H1 (cell line): ENCODE measurements at regions not wholly inside any gene's neighbourhood (a gene's known extent, or its start where the extent isn't known, plus 50 kb on each side); places are given as distances from the start of the nearest gene placed in this dataset.

Source experiments
- CTCF ChIA-PET: fragments of 300-600 bp; sonication (Branson Sonifier 250); formaldehyde crosslinking; loops from one replicate; lab custom pipeline; 2021; ENCODE audit not compliant: partially characterized antibody; lab: Charles Lee
- POLR2A ChIA-PET: fragments of 300-600 bp; sonication (Branson Sonifier 250); formaldehyde crosslinking; loops from one replicate; lab custom pipeline; 2021; ENCODE audit warnings: inconsistent platforms; ENCODE audit not compliant: partially characterized antibody; lab: Charles Lee
- DNase-seq, 2 experiments: peaks; one replicate each; pipeline versions ENCODE4 v3.0.0 to v3.0.0-alpha.2; 2010 to 2022; ENCODE audit warnings: low spot score in 2 of 2, low read depth in 1 of 2, mixed read lengths in 1 of 2
- FAIRE-seq: peaks from 2 replicates; lab custom pipeline; 2011; peaks lifted over from hg19 to GRCh38; lab: Jason Lieb, UNC
- H2AFZ ChIP-seq: 2 replicates; pipeline ENCODE4 v1.8.1; 2012; ENCODE audit warnings: low read length, inconsistent platforms
- H2AK5ac ChIP-seq: 2 replicates; pipeline ENCODE4 v1.6.1; 2013; ENCODE audit warnings: low read depth, low read length
- H2BK120ac ChIP-seq: replicated peaks from 2 replicates; pipeline ENCODE3; 2013; ENCODE audit warnings: low read depth, low read length, inconsistent platforms
- H2BK12ac ChIP-seq: 2 replicates; pipeline ENCODE4 v1.6.1; 2013; ENCODE audit warnings: low read depth, low read length
- H2BK15ac ChIP-seq: 2 replicates; pipeline ENCODE4 v1.6.1; 2013; ENCODE audit warnings: low read length
- H2BK20ac ChIP-seq: 2 replicates; pipeline ENCODE4 v1.6.1; 2013; ENCODE audit warnings: low read length
- H2BK5ac ChIP-seq: 2 replicates; pipeline ENCODE4 v1.6.1; 2013; ENCODE audit warnings: low read depth, low read length
- H3K14ac ChIP-seq: 2 replicates; pipeline ENCODE4 v1.6.1; 2013; ENCODE audit warnings: inconsistent platforms; ENCODE audit not compliant: insufficient read length
- H3K18ac ChIP-seq: 2 replicates; pipeline ENCODE4 v1.6.1; 2013; ENCODE audit warnings: low read length; ENCODE audit errors: extremely low read depth
- H3K23ac ChIP-seq: 2 replicates; pipeline ENCODE4 v1.6.1; 2013; ENCODE audit warnings: inconsistent platforms; ENCODE audit not compliant: insufficient read length
- H3K23me2 ChIP-seq: 2 replicates; pipeline ENCODE4 v1.6.1; 2013; ENCODE audit warnings: low read depth, low read length
- H3K27ac ChIP-seq: 2 replicates; pipeline ENCODE4 v1.6.1; 2011; ENCODE audit warnings: low read depth, low read length, inconsistent platforms
- H3K27me3 ChIP-seq, 4 experiments: replicated peaks in 1 of 4; 1 replicate in 1 of 4; 2 replicates in 3 of 4; pipeline versions ENCODE4 v1.6.1 to v1.8.1; 2011 to 2013; ENCODE audit warnings: low read length in 3 of 4, mild to moderate bottlenecking in 3 of 4, inconsistent platforms in 2 of 4, mixed read lengths in 2 of 4, moderate library complexity in 1 of 4; ENCODE audit not compliant: control insufficient read depth in 3 of 4, insufficient read depth in 3 of 4; ENCODE audit errors: extremely low read depth in 1 of 4
- H3K36me3 ChIP-seq, 4 experiments: 2 replicates each; pipeline versions ENCODE4 v1.6.1 to v1.8.1; 2011 to 2013; ENCODE audit warnings: mild to moderate bottlenecking in 4 of 4, low read length in 3 of 4, moderate library complexity in 2 of 4, control low read depth in 1 of 4, inconsistent platforms in 1 of 4; ENCODE audit not compliant: insufficient read depth in 4 of 4, control insufficient read depth in 2 of 4
- H3K4ac ChIP-seq: replicated peaks from 2 replicates; pipeline ENCODE3; 2013; ENCODE audit warnings: low read length, low read depth, mixed read lengths, inconsistent platforms; ENCODE audit not compliant: insufficient read length
- H3K4me1 ChIP-seq, 4 experiments: replicated peaks in 1 of 4; 1 replicate in 1 of 4; 2 replicates in 3 of 4; pipeline versions ENCODE4 v1.6.1 to v1.8.1; 2011 to 2013; ENCODE audit warnings: low read length in 3 of 4, inconsistent platforms in 2 of 4, mixed read lengths in 1 of 4; ENCODE audit not compliant: insufficient read depth in 4 of 4, control insufficient read depth in 3 of 4
- H3K4me2 ChIP-seq, 2 experiments: 2 replicates each; pipeline versions ENCODE4 v1.6.1 to v1.8.1; 2011 to 2013; ENCODE audit warnings: low read depth in 2 of 2, low read length in 2 of 2, control low read depth in 1 of 2, inconsistent platforms in 1 of 2, mild to moderate bottlenecking in 1 of 2; ENCODE audit not compliant: insufficient read depth in 1 of 2
- H3K4me3 ChIP-seq, 4 experiments: fragments of 200-600, 300-600 bp in 1 of 4; sonication (generic), shearing (Covaris generic), sonication (Bioruptor Twin) in 1 of 4; 2 replicates each; pipeline versions ENCODE4 v1.5.1 to v1.8.1; 2011 to 2016; ENCODE audit warnings: low read length in 4 of 4, low read depth in 3 of 4, control low read depth in 2 of 4, inconsistent platforms in 2 of 4, mild to moderate bottlenecking in 2 of 4, mixed read lengths in 1 of 4, moderate library complexity in 1 of 4; ENCODE audit not compliant: insufficient read depth in 2 of 4; ENCODE audit errors: extremely low read depth in 1 of 4
- H3K56ac ChIP-seq: replicated peaks from 2 replicates; pipeline ENCODE3; 2013; ENCODE audit warnings: low read depth, mild to moderate bottlenecking, mixed read lengths, low read length, inconsistent platforms; ENCODE audit not compliant: insufficient read length
- H3K79me1 ChIP-seq: 2 replicates; pipeline ENCODE4 v1.6.1; 2013; ENCODE audit warnings: low read depth, low read length, control low read depth
- H3K79me2 ChIP-seq, 2 experiments: 2 replicates each; pipeline versions ENCODE4 v1.6.1 to v1.8.1; 2012 to 2013; ENCODE audit warnings: low read length in 2 of 2, mild to moderate bottlenecking in 2 of 2, inconsistent platforms in 1 of 2; ENCODE audit not compliant: insufficient read depth in 2 of 2, control insufficient read depth in 1 of 2
- H3K9ac ChIP-seq, 4 experiments: replicated peaks in 1 of 4; 1 replicate in 1 of 4; 2 replicates in 3 of 4; pipeline versions ENCODE4 v1.6.1 to v1.8.1; 2011 to 2013; ENCODE audit warnings: low read depth in 3 of 4, low read length in 3 of 4, control low read depth in 2 of 4, mild to moderate bottlenecking in 2 of 4, moderate library complexity in 2 of 4, inconsistent platforms in 1 of 4; ENCODE audit errors: extremely low read depth in 1 of 4
- H3K9me3 ChIP-seq, 2 experiments: 2 replicates each; pipeline versions ENCODE4 v1.6.1 to v1.8.1; 2012 to 2013; ENCODE audit warnings: mild to moderate bottlenecking in 2 of 2, moderate library complexity in 2 of 2, control low read depth in 1 of 2, inconsistent platforms in 1 of 2, low read depth in 1 of 2, low read length in 1 of 2, mixed read lengths in 1 of 2; ENCODE audit not compliant: insufficient read depth in 2 of 2
- H4K20me1 ChIP-seq, 2 experiments: replicated peaks in 1 of 2; 2 replicates each; pipeline versions ENCODE3 to v1.8.1; 2011 to 2013; ENCODE audit warnings: inconsistent platforms in 2 of 2, low read length in 2 of 2, mild to moderate bottlenecking in 1 of 2; ENCODE audit not compliant: insufficient read depth in 2 of 2, control insufficient read depth in 1 of 2
- H4K5ac ChIP-seq: 2 replicates; pipeline ENCODE4 v1.6.1; 2013; ENCODE audit warnings: low read length, low read depth, mixed read lengths, inconsistent platforms; ENCODE audit not compliant: insufficient read length
- H4K8ac ChIP-seq: 2 replicates; pipeline ENCODE4 v1.8.0; 2013; ENCODE audit warnings: mild to moderate bottlenecking, moderate library complexity, low read length, inconsistent platforms; ENCODE audit not compliant: insufficient read depth; ENCODE audit errors: extremely low read depth
- H4K91ac ChIP-seq: replicated peaks from 2 replicates; pipeline ENCODE3; 2013; ENCODE audit warnings: low read length, mixed read lengths, inconsistent platforms; ENCODE audit not compliant: insufficient read length
- EP300 ChIP-seq, 2 experiments: IDR thresholded peaks; 1 replicate in 1 of 2; 2 replicates in 1 of 2; pipeline ENCODE4 v1.6.1; 2011 to 2012; ENCODE audit warnings: low read depth in 2 of 2, low read length in 2 of 2, mild to moderate bottlenecking in 2 of 2, borderline replicate concordance in 1 of 2, inconsistent platforms in 1 of 2, moderate library complexity in 1 of 2
- HDAC6 ChIP-seq: IDR thresholded peaks from one replicate; pipeline ENCODE4 v1.7.1; 2012; ENCODE audit warnings: low read depth, mild to moderate bottlenecking, inconsistent platforms, low read length, moderate library complexity
- KDM4A ChIP-seq: IDR thresholded peaks from one replicate; pipeline ENCODE4 v1.7.1; 2012; ENCODE audit warnings: low read depth, mild to moderate bottlenecking, moderate library complexity, low read length, inconsistent platforms; ENCODE audit not compliant: severe bottlenecking
- TAF7 ChIP-seq: optimal IDR thresholded peaks from 2 replicates; pipeline ENCODE3; 2011; ENCODE audit warnings: low read depth, mild to moderate bottlenecking, inconsistent platforms, low read length, moderate library complexity, borderline replicate concordance
- TEAD4 ChIP-seq: IDR thresholded peaks from 2 replicates; pipeline ENCODE4 v1.6.1; 2012; ENCODE audit warnings: low read depth, low read length, inconsistent platforms, mixed read lengths
- USF2 ChIP-seq: IDR thresholded peaks from 2 replicates; pipeline ENCODE4 v1.6.1; 2011; ENCODE audit warnings: low read length, improper control_type of control experiment
- YY1 ChIP-seq: IDR thresholded peaks from 2 replicates; pipeline ENCODE4 v1.6.1; 2011; ENCODE audit warnings: low read depth, mild to moderate bottlenecking, low read length
- WGBS, 2 experiments: shearing (Covaris generic) in 1 of 2; methylation state at CpG; one replicate each; pipeline versions ENCODE4 v1.1.6 to v1.1.7; 2013 to 2015; ENCODE audit warnings: low lambda C conversion rate in 2 of 2, mixed read lengths in 2 of 2, inconsistent platforms in 1 of 2, low coverage in 1 of 2, missing lambda C conversion rate in 1 of 2; ENCODE audit not compliant: insufficient replicate concordance in 2 of 2, insufficient coverage in 1 of 2, insufficient read length in 1 of 2; ENCODE audit errors: extremely low coverage in 1 of 2, missing lambda C conversion rate in 1 of 2; 5-methylcytosine and 5-hydroxymethylcytosine counted together

DNA sequence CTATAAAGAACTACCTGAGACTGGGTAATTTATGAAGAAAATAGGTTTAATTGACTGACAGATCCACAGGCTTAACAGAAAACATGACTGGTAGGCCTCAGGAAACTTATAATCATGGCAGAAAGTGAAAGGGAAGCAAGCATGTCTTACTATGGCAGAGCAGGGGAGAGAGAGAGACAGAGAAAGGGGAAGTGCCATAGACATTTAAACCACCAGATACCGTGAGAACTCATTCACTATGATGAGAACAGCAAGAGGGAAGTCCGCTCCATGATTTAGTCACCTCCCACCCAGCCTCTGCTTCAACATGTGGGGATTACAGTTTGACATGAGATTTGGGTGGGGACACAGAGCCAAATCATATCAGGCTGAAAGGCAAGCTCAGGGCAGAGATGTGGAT lies 327.1 kb upstream of the DDI1 start:
- Histone ChIP-seq H3K23ac (no peak overlapping the region), H3K79me2 (no peaks in the 10 kb centered on the region), H2BK12ac (no peak overlapping the region), H2BK15ac (no peak overlapping the region)
- TF ChIP-seq TEAD4 (no peak), EP300 (IDR thresholded peaks at IDR 0.05; ENCODE audit: borderline replicate concordance in 1 of 2, low read depth in 2 of 2, low read length in 2 of 2) (no peak), HDAC6 (no peak), TAF7 (no peak), USF2 (no peak), YY1 (no peak), KDM4A (no peak)
- TF ChIP-seq, all 59 proteins: peak for 0
- no peak overlapping the region for H3K4me3 ChIP-seq
- H3K79me1 ChIP-seq, result no peaks in the 10 kb centered on the region
- H3K14ac ChIP-seq, result no peak overlapping the region
- no peak for DNase-seq
- H3K23me2 ChIP-seq, result no peaks in the 10 kb centered on the region
- H3K27ac ChIP-seq, result no peak overlapping the region
- no peaks in the 10 kb centered on the region for H3K36me3 ChIP-seq
- peaks cover 0 to 1% (median 0%) of the 10 kb centered on the region in 4 experiments; a peak in 1 of 7 replicates for H3K27me3 ChIP-seq
- no peak overlapping the region for H4K91ac ChIP-seq
- no peaks in the 10 kb centered on the region for H3K4me1 ChIP-seq
- no peak overlapping the region for H3K18ac ChIP-seq
- H2BK20ac ChIP-seq, result no peak overlapping the region
- no peak for FAIRE-seq
- H2AFZ ChIP-seq, result no peak overlapping the region
- H4K8ac ChIP-seq, result no peak overlapping the region
- no peak overlapping the region for H3K4ac ChIP-seq
- H3K9me3 ChIP-seq, result no peaks in the 10 kb centered on the region; a peak in 1 of 4 replicates
- 50% methylated on average over 2 of the region's 2 CpGs; no CpG with 5 or more reads in 1 of the 2 experiments for WGBS, 2 experiments
- H2BK120ac ChIP-seq, result no peak overlapping the region
- no peak overlapping the region for H3K4me2 ChIP-seq
- POLR2A ChIA-PET, result no interaction called here
- H2AK5ac ChIP-seq, result no peak overlapping the region
- no peak overlapping the region for H4K5ac ChIP-seq
- no peak overlapping the region for H3K9ac ChIP-seq
- no peaks in the 10 kb centered on the region for H4K20me1 ChIP-seq
- no peak overlapping the region for H3K56ac ChIP-seq
- CTCF ChIA-PET, result interaction anchor here (1.0 kb wide), 1 partner anchor 154 kb away, joined by 3 read pairs; no protein-coding TSS in a partner anchor
- H2BK5ac ChIP-seq, result no peak overlapping the region
